Mesendoderm (in vitro differentiated cells): ENCODE measurements at regions not wholly inside any gene's neighbourhood (a gene's known extent, or its start where the extent isn't known, plus 50 kb on each side); places are given as distances from the start of the nearest gene placed in this dataset.

ENCODE experiments used
- DNase-seq: peaks from one replicate; pipeline ENCODE4 v3.0.0; 2013
- H2AK5ac ChIP-seq: 2 replicates; pipeline ENCODE4 v1.6.1; 2013; ENCODE audit warnings: low read length, inconsistent platforms
- H2BK120ac ChIP-seq: 2 replicates; pipeline ENCODE4 v1.6.1; 2013; ENCODE audit warnings: low read depth, mild to moderate bottlenecking, low read length, moderate library complexity, mixed read lengths
- H2BK15ac ChIP-seq: replicated peaks from 2 replicates; pipeline ENCODE4 v1.6.1; 2013; ENCODE audit warnings: low read depth, mild to moderate bottlenecking, moderate library complexity
- H2BK5ac ChIP-seq: 2 replicates; pipeline ENCODE4 v1.6.1; 2013; ENCODE audit warnings: low read length, inconsistent platforms
- H3K18ac ChIP-seq: 2 replicates; pipeline ENCODE4 v1.6.1; 2013; ENCODE audit warnings: mild to moderate bottlenecking, low read length, mixed read lengths
- H3K23ac ChIP-seq: one replicate; pipeline ENCODE4 v1.6.1; 2013; ENCODE audit warnings: low read length
- H3K27ac ChIP-seq: 2 replicates; pipeline ENCODE4 v1.5.1; 2013; ENCODE audit warnings: low read depth, mild to moderate bottlenecking, inconsistent platforms, low read length, moderate library complexity
- H3K27me3 ChIP-seq: 2 replicates; pipeline ENCODE4 v1.6.1; 2013; ENCODE audit warnings: low read length, control low read depth, mild to moderate bottlenecking, inconsistent platforms; ENCODE audit not compliant: insufficient read depth, poor library complexity
- H3K36me3 ChIP-seq: 2 replicates; pipeline ENCODE4 v1.6.1; 2013; ENCODE audit warnings: low read length, inconsistent platforms; ENCODE audit not compliant: control insufficient read depth, insufficient read depth
- H3K4ac ChIP-seq: one replicate; pipeline ENCODE4 v1.6.1; 2013; ENCODE audit warnings: low read depth, mild to moderate bottlenecking, low read length, moderate library complexity
- H3K4me1 ChIP-seq: 2 replicates; pipeline ENCODE4 v1.6.1; 2013; ENCODE audit warnings: low read depth, low read length, inconsistent platforms; ENCODE audit not compliant: control insufficient read depth
- H3K4me2 ChIP-seq: 2 replicates; pipeline ENCODE4 v1.6.1; 2013; ENCODE audit warnings: low read length
- H3K4me3 ChIP-seq: 2 replicates; pipeline ENCODE4 v1.5.1; 2013; ENCODE audit warnings: mild to moderate bottlenecking, low read length
- H3K56ac ChIP-seq: one replicate; pipeline ENCODE4 v1.6.1; 2013; ENCODE audit warnings: low read length
- H3K79me1 ChIP-seq: 2 replicates; pipeline ENCODE4 v1.6.1; 2013; ENCODE audit warnings: low read length, inconsistent platforms
- H3K79me2 ChIP-seq: 2 replicates; pipeline ENCODE4 v1.6.1; 2013; ENCODE audit warnings: mild to moderate bottlenecking, low read length; ENCODE audit not compliant: control insufficient read depth, insufficient read depth
- H3K9ac ChIP-seq: 2 replicates; pipeline ENCODE4 v1.6.1; 2013; ENCODE audit warnings: low read length, inconsistent platforms
- H4K5ac ChIP-seq: one replicate; pipeline ENCODE4 v1.6.1; 2013; ENCODE audit warnings: low read length
- H4K8ac ChIP-seq: one replicate; pipeline ENCODE4 v1.6.1; 2013; ENCODE audit warnings: low read depth, mild to moderate bottlenecking, control low read depth, low read length, moderate library complexity
- WGBS: extraction: QIAGEN DNeasy Blood & Tissue Kit; methylation state at CpG from one replicate; pipeline ENCODE4 v1.1.7; 2013; ENCODE audit warnings: low lambda C conversion rate, missing lambda C conversion rate; ENCODE audit not compliant: insufficient coverage; ENCODE audit errors: extremely low coverage; 5-methylcytosine and 5-hydroxymethylcytosine counted together

DNA sequence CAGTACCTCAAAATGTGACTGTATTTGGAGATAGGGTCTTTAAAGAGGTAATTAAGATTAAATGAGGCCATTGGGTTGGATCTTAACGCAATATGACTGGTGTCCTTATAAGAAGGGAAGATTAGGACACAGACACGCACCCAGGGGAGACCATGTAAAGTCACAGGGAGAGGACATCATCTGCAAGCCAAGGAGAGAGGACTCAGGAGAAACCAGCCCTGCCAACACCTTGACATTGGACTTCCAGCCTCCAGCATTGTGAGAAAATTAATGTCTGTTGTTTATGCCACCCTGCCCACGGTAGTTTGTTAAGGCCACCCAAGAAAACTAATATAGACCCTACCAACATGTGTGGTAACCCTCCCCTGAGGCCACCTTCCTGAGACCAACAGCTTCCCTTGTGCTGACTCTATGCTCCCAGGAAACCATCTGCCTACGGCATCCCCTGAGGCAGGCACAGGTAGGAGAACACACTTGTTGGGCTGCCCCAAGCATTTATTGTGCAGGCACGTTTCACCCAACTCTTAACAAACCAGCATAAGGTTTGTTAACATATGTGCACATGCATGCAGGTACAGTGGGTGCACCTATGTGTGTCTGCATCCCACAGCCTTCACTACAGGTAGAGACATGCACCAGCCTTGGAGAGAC, 161.5 kb upstream of the AGAP1 start:
- no peak for DNase-seq
- Histone ChIP-seq H3K79me1 (no peaks in the 10 kb centered on the region), H3K79me2 (no peaks in the 10 kb centered on the region), H3K4ac (no peak overlapping the region), H4K5ac (no peak overlapping the region), H3K27me3 (no peaks in the 10 kb centered on the region), H3K23ac (no peak overlapping the region), H3K4me3 (no peak overlapping the region), H3K18ac (no peak overlapping the region), H3K4me1 (no peaks in the 10 kb centered on the region), H2AK5ac (no peak overlapping the region), H3K4me2 (no peak overlapping the region), H2BK5ac (no peak overlapping the region), H2BK120ac (no peak overlapping the region), H2BK15ac (no peak overlapping the region), H3K27ac (no peak overlapping the region), H4K8ac (no peak overlapping the region), H3K56ac (no peak overlapping the region), H3K9ac (no peak overlapping the region), H3K36me3 (no peaks in the 10 kb centered on the region)
- no CpG with 5 or more reads among the region's 5 CpGs for WGBS

- no peak overlapping the region for H3K27ac ChIP-seq
- no peak overlapping the region for H3K4me2 ChIP-seq
- H3K4ac ChIP-seq = no peak overlapping the region
- no peak overlapping the region for H4K5ac ChIP-seq
- no peak overlapping the region for H2BK120ac ChIP-seq
- no peak overlapping the region for H3K9ac ChIP-seq
- no peaks in the 10 kb centered on the region for H3K79me2 ChIP-seq
- DNase-seq = no peak
- no CpG with 5 or more reads among the region's 5 CpGs for WGBS
- H3K23ac ChIP-seq = no peak overlapping the region
- H3K27me3 ChIP-seq = no peaks in the 10 kb centered on the region
- no peak overlapping the region for H3K18ac ChIP-seq
- H3K36me3 ChIP-seq = no peaks in the 10 kb centered on the region
- no peak overlapping the region for H2BK15ac ChIP-seq
- H4K8ac ChIP-seq = no peak overlapping the region
- no peak overlapping the region for H3K4me3 ChIP-seq
- no peaks in the 10 kb centered on the region for H3K79me1 ChIP-seq
- no peak overlapping the region for H3K56ac ChIP-seq
- H3K4me1 ChIP-seq = no peaks in the 10 kb centered on the region
- H2AK5ac ChIP-seq = no peak overlapping the region
- no peak overlapping the region for H2BK5ac ChIP-seq
Measured at GRCh38 chr2:235333076-235333475, 160.8 kb upstream of the AGAP1 start.

DNA sequence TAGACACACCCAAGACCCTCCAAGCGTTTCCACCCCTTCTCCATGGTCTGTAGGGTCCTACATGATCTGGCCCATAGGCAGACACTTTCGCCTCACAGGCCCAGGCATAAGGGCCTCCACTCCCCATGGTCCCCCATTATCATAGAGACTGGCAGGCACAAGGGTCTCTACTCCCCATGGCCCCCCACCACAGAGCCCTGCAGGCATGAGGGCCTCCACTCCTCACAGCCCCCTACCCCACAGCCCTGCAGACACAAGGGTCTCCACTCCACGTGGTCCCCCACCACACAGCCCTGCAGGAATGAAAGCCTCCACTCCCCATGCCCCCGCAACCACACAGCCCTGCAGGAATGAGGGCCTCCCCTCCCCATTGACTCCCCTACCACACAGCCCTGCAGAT, 159.7 kb upstream of the AGAP1 start:
- Histone ChIP-seq H2AK5ac (no peak overlapping the region), H4K8ac (no peak overlapping the region), H3K56ac (no peak overlapping the region), H2BK120ac (no peak overlapping the region), H3K27ac (no peak overlapping the region), H3K18ac (no peak overlapping the region), H3K79me1 (no peaks in the 10 kb centered on the region), H3K4me1 (no peaks in the 10 kb centered on the region), H4K5ac (no peak overlapping the region), H3K36me3 (no peaks in the 10 kb centered on the region), H3K4me3 (no peak overlapping the region), H2BK15ac (no peak overlapping the region), H3K4me2 (no peak overlapping the region), H3K9ac (no peak overlapping the region), H3K79me2 (no peaks in the 10 kb centered on the region), H3K27me3 (no peaks in the 10 kb centered on the region), H2BK5ac (no peak overlapping the region), H3K23ac (no peak overlapping the region), H3K4ac (no peak overlapping the region)
- DNase-seq = no peak
- no CpG with 5 or more reads among the region's 4 CpGs for WGBS

DNA sequence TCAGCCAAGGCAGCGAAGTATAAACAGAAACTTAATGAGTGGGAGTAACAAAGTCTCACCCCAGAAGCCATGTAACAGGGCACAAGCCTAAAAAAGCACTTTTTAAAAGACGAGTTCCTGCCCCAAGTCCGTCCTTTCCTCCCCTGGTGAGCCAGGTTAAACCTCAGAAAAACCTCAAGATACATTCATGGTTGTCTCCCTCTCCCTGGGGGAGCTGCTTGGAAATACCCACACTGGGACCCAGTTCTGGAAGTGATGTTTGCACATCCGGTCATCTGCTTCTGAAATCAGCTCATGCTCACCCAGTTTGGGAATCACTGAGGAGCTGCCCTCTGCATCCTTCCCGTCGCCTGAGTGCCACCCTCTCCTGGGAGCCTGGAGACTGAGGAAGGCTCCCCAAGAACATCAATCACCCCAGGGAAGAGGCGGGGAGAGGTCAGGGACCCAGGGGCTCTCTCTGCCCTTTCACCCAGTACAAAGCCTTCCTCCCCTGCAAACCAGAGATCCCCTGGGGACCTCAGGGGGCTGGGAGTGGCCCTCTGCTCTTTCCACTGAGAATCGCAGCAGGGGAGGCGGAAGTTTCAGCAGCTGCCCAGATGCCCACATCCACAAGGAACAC, 150.6 kb upstream of the AGAP1 start:
- no peaks in the 10 kb centered on the region for H3K79me1 ChIP-seq
- H3K4me1 ChIP-seq = no peaks in the 10 kb centered on the region
- H4K8ac ChIP-seq = no peak overlapping the region
- no peaks in the 10 kb centered on the region for H3K36me3 ChIP-seq
- no peak overlapping the region for H3K9ac ChIP-seq
- no peak overlapping the region for H3K56ac ChIP-seq
- DNase-seq = no peak
- H2BK5ac ChIP-seq = no peak overlapping the region
- H3K23ac ChIP-seq = no peak overlapping the region
- no peak overlapping the region for H3K4me2 ChIP-seq
- no peak overlapping the region for H3K27ac ChIP-seq
- no peak overlapping the region for H3K4me3 ChIP-seq
- no peak overlapping the region for H3K18ac ChIP-seq
- no peaks in the 10 kb centered on the region for H3K27me3 ChIP-seq
- no peak overlapping the region for H3K4ac ChIP-seq
- no peak overlapping the region for H4K5ac ChIP-seq
- no peaks in the 10 kb centered on the region for H3K79me2 ChIP-seq
- H2BK15ac ChIP-seq = no peak overlapping the region
- WGBS = no CpG with 5 or more reads among the region's 9 CpGs
- H2AK5ac ChIP-seq = no peak overlapping the region
- no peak overlapping the region for H2BK120ac ChIP-seq

- Histone ChIP-seq H3K27ac (no peak overlapping the region), H2BK120ac (no peak overlapping the region), H3K56ac (no peak overlapping the region), H3K4ac (no peak overlapping the region), H3K4me3 (no peak overlapping the region), H3K23ac (no peak overlapping the region), H4K8ac (no peak overlapping the region), H3K9ac (no peak overlapping the region), H2AK5ac (no peak overlapping the region), H3K27me3 (no peaks in the 10 kb centered on the region), H4K5ac (no peak overlapping the region), H3K18ac (no peak overlapping the region), H3K79me2 (no peaks in the 10 kb centered on the region), H3K4me1 (no peaks in the 10 kb centered on the region), H3K4me2 (no peak overlapping the region), H2BK5ac (no peak overlapping the region), H3K36me3 (no peaks in the 10 kb centered on the region), H2BK15ac (no peak overlapping the region), H3K79me1 (no peaks in the 10 kb centered on the region)
- no peak for DNase-seq
- WGBS = no CpG with 5 or more reads among the region's 10 CpGs
Measured at GRCh38 chr2:235343869-235344268, 150.0 kb upstream of the AGAP1 start.

DNA sequence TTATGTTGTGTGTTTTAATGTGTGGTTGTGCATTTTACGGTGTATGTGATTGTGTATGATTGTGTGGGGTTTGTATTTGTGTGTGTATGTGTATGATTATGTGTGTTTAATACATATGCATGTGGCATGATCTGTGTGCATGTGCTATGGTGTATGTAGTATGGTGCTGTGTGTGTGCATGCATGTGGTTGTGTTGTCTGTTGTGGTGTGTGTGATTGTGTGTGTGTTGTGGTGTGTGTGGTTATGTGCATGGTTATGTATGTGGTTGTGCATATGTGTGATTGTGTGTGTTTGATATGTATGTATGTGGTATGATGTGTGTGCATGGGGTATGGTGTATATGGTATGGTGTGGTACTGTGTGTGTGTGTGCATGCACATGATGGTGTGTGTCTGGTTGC, 148.1 kb upstream of the AGAP1 start:
- Histone ChIP-seq H4K8ac (no peak overlapping the region), H3K79me2 (no peaks in the 10 kb centered on the region), H2BK120ac (no peak overlapping the region), H3K4me2 (no peak overlapping the region), H2BK5ac (no peak overlapping the region), H3K27ac (no peak overlapping the region), H3K9ac (no peak overlapping the region), H3K36me3 (no peaks in the 10 kb centered on the region), H3K4me1 (no peaks in the 10 kb centered on the region), H3K56ac (no peak overlapping the region), H3K79me1 (no peaks in the 10 kb centered on the region), H3K18ac (no peak overlapping the region), H3K27me3 (no peaks in the 10 kb centered on the region), H3K4me3 (no peak overlapping the region), H3K23ac (no peak overlapping the region), H2AK5ac (no peak overlapping the region), H4K5ac (no peak overlapping the region), H2BK15ac (no peak overlapping the region), H3K4ac (no peak overlapping the region)
- 100% methylated on average over 1 of the region's 1 CpG for WGBS
- no peak for DNase-seq
